ENCODE measurements at regions not wholly inside any gene's neighbourhood (a gene's known extent, or its start where the extent isn't known, plus 50 kb on each side); places are given as distances from the start of the nearest gene placed in this dataset.

DNA sequence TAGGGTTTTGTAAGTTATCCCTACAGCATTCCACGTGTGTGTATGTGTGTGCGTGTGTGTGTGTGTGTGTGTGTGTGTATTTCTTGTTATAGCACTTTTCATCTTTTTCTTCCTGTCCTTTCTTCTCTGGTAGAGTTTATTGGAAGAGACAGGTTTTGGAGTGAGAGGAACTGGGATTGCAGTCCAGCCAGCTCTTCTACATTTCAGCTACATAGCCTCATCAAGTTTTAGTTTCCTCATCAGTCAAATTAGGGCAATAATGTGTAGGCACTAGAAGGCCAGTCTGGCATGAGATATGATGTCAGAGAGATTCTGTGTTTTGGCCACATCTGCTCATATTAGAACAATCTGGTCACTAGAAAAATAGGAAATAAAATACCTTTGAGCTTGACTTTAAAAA lies 1283.5 kb upstream of the TENM4 start:
- H3K79me2 ChIP-seq (ENCODE audit: low read depth) = no peaks in the 10 kb centered on the region
- no peaks in the 10 kb centered on the region for H3F3A ChIP-seq (ENCODE audit: low read depth)
- no peak for DNase-seq (ENCODE audit: low spot score)
- H3K4me3 ChIP-seq = no peak overlapping the region
- no peak overlapping the region for H3K27ac ChIP-seq
- H3K27me3 ChIP-seq = no peaks in the 10 kb centered on the region
- H2AFZ ChIP-seq (replicated peaks) = no peak overlapping the region
- no peak for TF ChIP-seq EZH2phosphoT487 (IDR thresholded peaks at IDR 0.05)
- TF ChIP-seq CTCF (IDR thresholded peaks at IDR 0.05) = no peak
- no peak for TF ChIP-seq EZH2 (IDR thresholded peaks at IDR 0.05)
- Mint-ChIP-seq H3K4me3 (no peak overlapping the region), H3K4me1 (no peaks in the 10 kb centered on the region), H3K9me3 (no peaks in the 10 kb centered on the region), H3K27ac (no peak overlapping the region), H3K27me3 (ENCODE audit: insufficient read depth, low read depth) (no peaks in the 10 kb centered on the region), H3K36me3 (no peaks in the 10 kb centered on the region)
- H3K4me1 ChIP-seq = no peaks in the 10 kb centered on the region
- H3K36me3 ChIP-seq = no peaks in the 10 kb centered on the region
- H4K20me1 ChIP-seq (ENCODE audit: low read depth) = no peaks in the 10 kb centered on the region
- H3K9ac ChIP-seq = no peak overlapping the region
- H3K4me2 ChIP-seq = no peak overlapping the region
- H3K9me3 ChIP-seq (ENCODE audit: low read depth) = no peaks in the 10 kb centered on the region

DNA sequence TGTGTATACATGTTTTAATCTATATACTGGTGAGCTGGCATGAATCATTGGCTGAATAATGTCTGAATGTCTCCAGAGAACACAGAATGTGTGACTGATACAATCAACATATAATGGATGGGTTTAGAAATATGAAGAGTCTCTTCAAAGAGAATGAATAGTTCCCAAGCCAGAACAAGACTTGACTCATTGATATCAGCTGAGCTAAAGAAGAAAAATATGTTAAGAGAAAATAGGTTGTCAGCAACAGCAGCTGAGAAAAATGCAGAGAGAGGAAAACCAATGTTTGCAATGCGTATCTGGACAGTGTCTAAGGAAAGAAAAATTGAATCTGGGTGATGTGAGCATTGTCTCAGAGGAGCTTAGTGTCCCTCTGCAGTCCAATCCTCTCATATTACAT lies 1281.8 kb upstream of the TENM4 start:
- H3K9me3 Mint-ChIP-seq = no peaks in the 10 kb centered on the region
- TF ChIP-seq CTCF (IDR thresholded peaks at IDR 0.05) (no peak), EZH2 (IDR thresholded peaks at IDR 0.05) (no peak), EZH2phosphoT487 (IDR thresholded peaks at IDR 0.05) (no peak)
- no peaks in the 10 kb centered on the region for H3F3A ChIP-seq (ENCODE audit: low read depth)
- H3K9me3 ChIP-seq (ENCODE audit: low read depth) = no peaks in the 10 kb centered on the region
- H3K27me3 ChIP-seq = no peaks in the 10 kb centered on the region
- no peaks in the 10 kb centered on the region for H3K27me3 Mint-ChIP-seq (ENCODE audit: insufficient read depth, low read depth)
- H3K4me2 ChIP-seq = no peak overlapping the region
- H3K36me3 Mint-ChIP-seq = no peaks in the 10 kb centered on the region
- no peak overlapping the region for H3K27ac ChIP-seq
- H3K4me1 ChIP-seq = no peaks in the 10 kb centered on the region
- H4K20me1 ChIP-seq (ENCODE audit: low read depth) = no peaks in the 10 kb centered on the region
- no peak for DNase-seq (ENCODE audit: low spot score)
- no peak overlapping the region for H3K9ac ChIP-seq
- H3K36me3 ChIP-seq = no peaks in the 10 kb centered on the region
- no peak overlapping the region for H3K4me3 Mint-ChIP-seq
- H2AFZ ChIP-seq (replicated peaks) = no peak overlapping the region
- no peaks in the 10 kb centered on the region for H3K4me1 Mint-ChIP-seq
- H3K27ac Mint-ChIP-seq = no peak overlapping the region
- H3K79me2 ChIP-seq (ENCODE audit: low read depth) = no peaks in the 10 kb centered on the region
- H3K4me3 ChIP-seq = no peak overlapping the region

GRCh38 chr11:80720295-80720694 lies 1279.5 kb upstream of the TENM4 start:
- H3K27me3 ChIP-seq = no peaks in the 10 kb centered on the region
- no peak overlapping the region for H2AFZ ChIP-seq (replicated peaks)
- Mint-ChIP-seq H3K27ac (no peak overlapping the region), H3K36me3 (no peaks in the 10 kb centered on the region), H3K4me3 (no peak overlapping the region), H3K27me3 (ENCODE audit: insufficient read depth, low read depth) (no peaks in the 10 kb centered on the region), H3K4me1 (no peaks in the 10 kb centered on the region), H3K9me3 (no peaks in the 10 kb centered on the region)
- no peaks in the 10 kb centered on the region for H4K20me1 ChIP-seq (ENCODE audit: low read depth)
- H3K9me3 ChIP-seq (ENCODE audit: low read depth) = no peaks in the 10 kb centered on the region
- H3K4me1 ChIP-seq = no peaks in the 10 kb centered on the region
- H3K79me2 ChIP-seq (ENCODE audit: low read depth) = no peaks in the 10 kb centered on the region
- no peaks in the 10 kb centered on the region for H3K36me3 ChIP-seq
- DNase-seq (ENCODE audit: low spot score) = no peak
- H3F3A ChIP-seq (ENCODE audit: low read depth) = no peaks in the 10 kb centered on the region
- TF ChIP-seq EZH2phosphoT487 (IDR thresholded peaks at IDR 0.05) (no peak), CTCF (IDR thresholded peaks at IDR 0.05) (no peak), EZH2 (IDR thresholded peaks at IDR 0.05) (no peak)
- H3K4me2 ChIP-seq = no peak overlapping the region
- H3K9ac ChIP-seq = no peak overlapping the region
- no peak overlapping the region for H3K4me3 ChIP-seq
- no peak overlapping the region for H3K27ac ChIP-seq

DNA sequence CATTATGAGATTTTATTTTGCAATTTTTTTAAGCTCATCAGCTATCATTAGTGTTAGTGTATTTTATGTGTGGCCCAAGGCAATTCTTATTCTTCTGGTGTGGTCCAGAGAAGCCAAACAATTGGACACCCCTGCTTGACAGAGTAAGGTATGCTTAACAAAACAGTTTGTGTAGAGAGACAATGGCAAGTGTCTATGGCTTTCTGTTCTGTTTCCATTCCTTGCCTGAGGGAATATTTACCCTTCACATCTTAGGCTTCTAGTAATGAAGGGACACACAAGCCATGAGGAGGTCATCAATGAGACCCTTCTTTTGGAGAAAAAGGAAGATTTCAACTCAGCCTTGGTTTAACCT lies 1278.4 kb upstream of the TENM4 start:
- H3K27ac ChIP-seq = no peak overlapping the region
- no peaks in the 10 kb centered on the region for H4K20me1 ChIP-seq (ENCODE audit: low read depth)
- Mint-ChIP-seq H3K27me3 (ENCODE audit: insufficient read depth, low read depth) (no peaks in the 10 kb centered on the region), H3K36me3 (no peaks in the 10 kb centered on the region), H3K4me1 (no peaks in the 10 kb centered on the region), H3K4me3 (no peak overlapping the region), H3K27ac (no peak overlapping the region), H3K9me3 (no peaks in the 10 kb centered on the region)
- no peaks in the 10 kb centered on the region for H3K36me3 ChIP-seq
- peak; percentile 5 for DNase-seq (ENCODE audit: low spot score)
- no peak overlapping the region for H3K4me2 ChIP-seq
- H3K4me3 ChIP-seq = no peak overlapping the region
- TF ChIP-seq EZH2 (IDR thresholded peaks at IDR 0.05) (no peak), CTCF (IDR thresholded peaks at IDR 0.05) (no peak), EZH2phosphoT487 (IDR thresholded peaks at IDR 0.05) (no peak)
- no peak overlapping the region for H3K9ac ChIP-seq
- no peaks in the 10 kb centered on the region for H3K9me3 ChIP-seq (ENCODE audit: low read depth)
- H2AFZ ChIP-seq (replicated peaks) = no peak overlapping the region
- no peaks in the 10 kb centered on the region for H3K79me2 ChIP-seq (ENCODE audit: low read depth)
- H3K4me1 ChIP-seq = no peaks in the 10 kb centered on the region
- H3F3A ChIP-seq (ENCODE audit: low read depth) = no peaks in the 10 kb centered on the region
- no peaks in the 10 kb centered on the region for H3K27me3 ChIP-seq

Data from neural progenitor cell (in vitro differentiated cells).